ENCODE measurements at regions not wholly inside any gene's neighbourhood (a gene's known extent, or its start where the extent isn't known, plus 50 kb on each side); places are given as distances from the start of the nearest gene placed in this dataset.

GRCh38 chr14:42523666-42524065, 917.0 kb downstream of the LRFN5 start:
- Histone ChIP-seq H3K36me3 (ENCODE audit: insufficient read depth, low read length) (no peaks in the 10 kb centered on the region), H3K4me3 (ENCODE audit: low read depth in 1 of 2, low read length in 2 of 2) (no peak overlapping the region), H3K27ac (ENCODE audit: low read length) (no peak overlapping the region), H3K4me1 (ENCODE audit: insufficient read depth, low read length) (no peaks in the 10 kb centered on the region), H2AFZ (ENCODE audit: low read depth, low read length) (no peak overlapping the region), H3K9ac (ENCODE audit: low read depth, low read length) (no peak overlapping the region), H4K20me1 (ENCODE audit: insufficient read depth, low read length) (no peaks in the 10 kb centered on the region), H3K9me3 (ENCODE audit: insufficient read depth, low read length, severe bottlenecking) (no peaks in the 10 kb centered on the region), H3K79me2 (ENCODE audit: insufficient read depth, low read length) (no peaks in the 10 kb centered on the region), H3K27me3 (ENCODE audit: insufficient read depth, low read length, poor library complexity) (no peaks in the 10 kb centered on the region), H3K4me2 (ENCODE audit: insufficient read depth, low read length) (no peak overlapping the region)
- ATAC-seq (ENCODE audit: insufficient read depth, low read depth) (no peak), DNase-seq (no peak)
- TF ChIP-seq EZH2 (IDR thresholded peaks at IDR 0.05; ENCODE audit: borderline replicate concordance, low read depth, low read length, severe bottlenecking) (no peak), CTCF (IDR thresholded peaks at IDR 0.05; ENCODE audit: borderline replicate concordance, extremely low read depth, low read length, poor library complexity, severe bottlenecking) (no peak)

GRCh38 chr14:42517806-42518500, 911.3 kb downstream of the LRFN5 start:
- Histone ChIP-seq H3K4me3 (ENCODE audit: low read depth in 1 of 2, low read length in 2 of 2) (no peak overlapping the region), H2AFZ (ENCODE audit: low read depth, low read length) (no peak overlapping the region), H3K27ac (ENCODE audit: low read length) (no peak overlapping the region), H3K4me2 (ENCODE audit: insufficient read depth, low read length) (no peak overlapping the region), H3K4me1 (ENCODE audit: insufficient read depth, low read length) (no peaks in the 10 kb centered on the region), H4K20me1 (ENCODE audit: insufficient read depth, low read length) (no peaks in the 10 kb centered on the region), H3K36me3 (ENCODE audit: insufficient read depth, low read length) (no peaks in the 10 kb centered on the region), H3K27me3 (ENCODE audit: insufficient read depth, low read length, poor library complexity) (no peaks in the 10 kb centered on the region), H3K79me2 (ENCODE audit: insufficient read depth, low read length) (no peaks in the 10 kb centered on the region), H3K9ac (ENCODE audit: low read depth, low read length) (no peak overlapping the region), H3K9me3 (ENCODE audit: insufficient read depth, low read length, severe bottlenecking) (no peaks in the 10 kb centered on the region)
- TF ChIP-seq EZH2 (IDR thresholded peaks at IDR 0.05; ENCODE audit: borderline replicate concordance, low read depth, low read length, severe bottlenecking), result no peak
- no peak for DNase-seq
- no peak for ATAC-seq (ENCODE audit: insufficient read depth, low read depth)

- TF ChIP-seq EZH2 (IDR thresholded peaks at IDR 0.05; ENCODE audit: borderline replicate concordance, low read depth, low read length, severe bottlenecking), result no peak
- no peak for TF ChIP-seq CTCF (IDR thresholded peaks at IDR 0.05; ENCODE audit: borderline replicate concordance, extremely low read depth, low read length, poor library complexity, severe bottlenecking)
- DNase-seq (no peak), ATAC-seq (ENCODE audit: insufficient read depth, low read depth) (no peak)
- Histone ChIP-seq H3K4me3 (ENCODE audit: low read depth in 1 of 2, low read length in 2 of 2) (no peak overlapping the region), H3K36me3 (ENCODE audit: insufficient read depth, low read length) (no peaks in the 10 kb centered on the region), H3K4me1 (ENCODE audit: insufficient read depth, low read length) (no peaks in the 10 kb centered on the region), H3K27ac (ENCODE audit: low read length) (no peak overlapping the region), H2AFZ (ENCODE audit: low read depth, low read length) (no peak overlapping the region), H3K27me3 (ENCODE audit: insufficient read depth, low read length, poor library complexity) (no peaks in the 10 kb centered on the region), H4K20me1 (ENCODE audit: insufficient read depth, low read length) (no peaks in the 10 kb centered on the region), H3K4me2 (ENCODE audit: insufficient read depth, low read length) (no peak overlapping the region), H3K9me3 (ENCODE audit: insufficient read depth, low read length, severe bottlenecking) (no peaks in the 10 kb centered on the region), H3K79me2 (ENCODE audit: insufficient read depth, low read length) (no peaks in the 10 kb centered on the region), H3K9ac (ENCODE audit: low read depth, low read length) (no peak overlapping the region)
These were observed 907.2 kb downstream of the LRFN5 start for GRCh38 chr14:42513837-42514236.

- no peak for DNase-seq
- ATAC-seq (ENCODE audit: insufficient read depth, low read depth), result no peak
- no peaks in the 10 kb centered on the region for H3K79me2 ChIP-seq (ENCODE audit: insufficient read depth, low read length)
- H2AFZ ChIP-seq (ENCODE audit: low read depth, low read length), result no peak overlapping the region
- H3K4me3 ChIP-seq (ENCODE audit: low read depth in 1 of 2, low read length in 2 of 2), result no peak overlapping the region
- TF ChIP-seq CTCF (IDR thresholded peaks at IDR 0.05; ENCODE audit: borderline replicate concordance, extremely low read depth, low read length, poor library complexity, severe bottlenecking) (no peak), EZH2 (IDR thresholded peaks at IDR 0.05; ENCODE audit: borderline replicate concordance, low read depth, low read length, severe bottlenecking) (no peak)
- H3K27ac ChIP-seq (ENCODE audit: low read length), result no peak overlapping the region
- H3K9ac ChIP-seq (ENCODE audit: low read depth, low read length), result no peak overlapping the region
- H3K9me3 ChIP-seq (ENCODE audit: insufficient read depth, low read length, severe bottlenecking), result no peaks in the 10 kb centered on the region
- no peak overlapping the region for H3K4me2 ChIP-seq (ENCODE audit: insufficient read depth, low read length)
- H4K20me1 ChIP-seq (ENCODE audit: insufficient read depth, low read length), result no peaks in the 10 kb centered on the region
- no peaks in the 10 kb centered on the region for H3K4me1 ChIP-seq (ENCODE audit: insufficient read depth, low read length)
- no peaks in the 10 kb centered on the region for H3K27me3 ChIP-seq (ENCODE audit: insufficient read depth, low read length, poor library complexity)
- H3K36me3 ChIP-seq (ENCODE audit: insufficient read depth, low read length), result no peaks in the 10 kb centered on the region
These were observed 903.4 kb downstream of the LRFN5 start for GRCh38 chr14:42510071-42510470.

Measured in DND-41 (cell line).